H1 (cell line): ENCODE measurements at regions not wholly inside any gene's neighbourhood (a gene's known extent, or its start where the extent isn't known, plus 50 kb on each side); places are given as distances from the start of the nearest gene placed in this dataset.

Experiments
- CHD7 ChIP-seq: fragments of 300-600 bp; sonication (generic); IDR thresholded peaks from 2 replicates; pipeline ENCODE4 v1.7.1; 2012; ENCODE audit warnings: low read length, moderate library complexity, mild to moderate bottlenecking, inconsistent platforms; ENCODE audit not compliant: insufficient replicate concordance
- GTF2F1 ChIP-seq: IDR thresholded peaks from 2 replicates; pipeline ENCODE4 v1.6.1; 2012; ENCODE audit warnings: low read depth, low read length, improper control_type of control experiment, borderline replicate concordance
- KDM4A ChIP-seq: IDR thresholded peaks from one replicate; pipeline ENCODE4 v1.7.1; 2012; ENCODE audit warnings: low read depth, mild to moderate bottlenecking, moderate library complexity, low read length, inconsistent platforms; ENCODE audit not compliant: severe bottlenecking
- SUZ12 ChIP-seq: fragments of 200-600 bp; sonication (generic); IDR thresholded peaks from 2 replicates; pipeline ENCODE4 v1.6.1; 2012; ENCODE audit warnings: mild to moderate bottlenecking, inconsistent platforms, low read length, moderate library complexity, mixed read lengths

GRCh38 chr4:27873596-27873995 lies 1013.0 kb downstream of the STIM2 start (continued):
- TF ChIP-seq CHD7 (no peak), GTF2F1 (no peak), KDM4A (no peak), SUZ12 (no peak)
